HEK293T (cell line): ENCODE measurements at regions not wholly inside any gene's neighbourhood (a gene's known extent, or its start where the extent isn't known, plus 50 kb on each side); places are given as distances from the start of the nearest gene placed in this dataset.

Experiments
- CTBP1 ChIP-seq: fragments of 450-650 bp; IDR thresholded peaks from 2 replicates; pipeline ENCODE4 v1.6.1; 2016; ENCODE audit warnings: borderline replicate concordance
- FOXA1 ChIP-seq: fragments of 450-650 bp; IDR thresholded peaks from 2 replicates; pipeline ENCODE4 v1.6.1; 2016; ENCODE audit warnings: mild to moderate bottlenecking
- FOXM1 ChIP-seq: fragments of 450-650 bp; IDR thresholded peaks from 2 replicates; pipeline ENCODE4 v1.6.1; 2017; ENCODE audit warnings: mild to moderate bottlenecking, borderline replicate concordance
- NFRKB ChIP-seq: fragments of 450-650 bp; IDR thresholded peaks from 2 replicates; pipeline ENCODE4 v1.6.1; 2016; ENCODE audit warnings: mild to moderate bottlenecking, moderate library complexity
- SP1 ChIP-seq: fragments of 450-650 bp; IDR thresholded peaks from 2 replicates; pipeline ENCODE4 v1.6.1; 2017
- TARDBP ChIP-seq: fragments of 450-650 bp; IDR thresholded peaks from 2 replicates; pipeline ENCODE4 v1.6.1; 2016
- TF ChIP-seq, protein P1 (sequence below): fragments of 450-650 bp; IDR thresholded peaks from 2 replicates; pipeline ENCODE4 v1.6.1; 2016

DNA sequence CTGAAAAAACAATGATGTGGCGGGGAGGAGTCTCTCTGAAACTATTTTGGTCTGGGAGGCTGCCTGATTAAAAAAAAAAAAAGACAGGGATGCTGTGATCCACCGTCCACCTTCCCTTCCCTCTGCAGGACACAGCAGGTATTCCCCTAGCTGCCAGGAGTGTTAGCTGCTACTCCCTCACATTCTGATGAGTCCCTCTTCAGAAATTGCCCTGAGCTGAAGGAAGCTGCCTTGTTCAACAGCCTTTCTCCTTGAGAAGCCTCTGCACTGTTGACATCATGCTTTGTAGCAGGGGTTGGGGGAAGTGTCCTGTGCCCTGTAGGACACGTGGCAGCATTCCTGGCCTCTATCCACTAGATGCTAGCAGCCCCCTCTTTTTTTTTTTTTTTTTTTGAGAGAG lies 71.7 kb upstream of the ZMYND8 start:
- TF ChIP-seq NFRKB = no peak
- no peak for TF ChIP-seq FOXA1
- no peak for TF ChIP-seq FOXM1
- no peak for TF ChIP-seq CTBP1
- TF ChIP-seq, protein P1, sequence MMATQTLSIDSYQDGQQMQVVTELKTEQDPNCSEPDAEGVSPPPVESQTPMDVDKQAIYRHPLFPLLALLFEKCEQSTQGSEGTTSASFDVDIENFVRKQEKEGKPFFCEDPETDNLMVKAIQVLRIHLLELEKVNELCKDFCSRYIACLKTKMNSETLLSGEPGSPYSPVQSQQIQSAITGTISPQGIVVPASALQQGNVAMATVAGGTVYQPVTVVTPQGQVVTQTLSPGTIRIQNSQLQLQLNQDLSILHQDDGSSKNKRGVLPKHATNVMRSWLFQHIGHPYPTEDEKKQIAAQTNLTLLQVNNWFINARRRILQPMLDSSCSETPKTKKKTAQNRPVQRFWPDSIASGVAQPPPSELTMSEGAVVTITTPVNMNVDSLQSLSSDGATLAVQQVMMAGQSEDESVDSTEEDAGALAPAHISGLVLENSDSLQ = no peak
- no peak for TF ChIP-seq TARDBP
- no peak for TF ChIP-seq SP1
